ENCODE measurements at regions not wholly inside any gene's neighbourhood (a gene's known extent, or its start where the extent isn't known, plus 50 kb on each side); places are given as distances from the start of the nearest gene placed in this dataset.
A peak's percentile ranks its signal among the peaks of the same experiment; 100 is the strongest.
"Not testable (repeated sequence)": the region's sequence is repeated elsewhere in the genome, so short reads cannot be mapped to it uniquely, and the experiment has no call there.

DNA sequence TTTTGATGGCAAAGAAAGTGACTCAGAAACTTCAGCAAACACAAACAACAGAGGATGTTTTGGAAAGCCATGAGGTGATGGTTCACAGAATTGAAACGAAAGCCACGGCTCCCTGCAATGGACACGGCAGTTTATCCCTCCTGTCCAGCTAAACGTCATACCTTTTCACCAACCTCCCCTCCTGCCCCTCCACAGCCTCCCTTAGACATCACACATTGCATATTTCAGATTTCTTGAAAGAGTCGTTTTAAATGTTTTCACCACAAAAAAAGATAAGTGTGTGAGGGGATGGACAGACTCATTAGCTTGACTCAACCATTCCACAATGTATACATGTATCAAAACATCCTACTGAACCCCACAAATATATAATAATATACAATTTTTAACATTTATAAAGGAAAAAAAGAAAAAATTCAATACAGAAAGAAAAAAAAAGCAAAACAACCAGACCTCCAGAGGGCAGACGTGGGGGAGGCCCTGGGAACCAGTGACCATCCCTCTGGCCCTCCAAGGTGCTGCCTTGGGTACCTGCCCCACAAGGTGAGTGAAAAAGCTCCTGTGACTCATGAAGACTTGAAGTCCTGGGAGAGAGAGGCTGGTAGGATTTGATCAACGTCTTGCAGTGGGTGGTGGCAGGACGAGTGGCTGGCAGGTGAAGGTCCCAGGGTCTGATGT, 117.2 kb upstream of the THBS2 start:
- H3K27me3 ChIP-seq: no peaks in the 10 kb centered on the region
- peaks cover 0 to 28% (median 17%) of the 10 kb centered on the region in 10 experiments; a peak in 17 of 20 replicates for H3K4me1 ChIP-seq
- H3K9ac ChIP-seq: no peak overlapping the region
- no peaks in the 10 kb centered on the region for H3K36me3 ChIP-seq
- no peak overlapping the region for H3K27ac ChIP-seq
- H3K4me3 ChIP-seq: no peak overlapping the region
- peaks cover 16 to 54% (median 28%) of the 10 kb centered on the region in 11 experiments for H3K9me3 ChIP-seq (replicated peaks in 1 of 11)
- H4K20me1 ChIP-seq: no peaks in the 10 kb centered on the region
- H3K4me2 ChIP-seq: peak overlapping the region in 5 of 11 experiments; percentile 5 to 52 (median 16); a peak in 3 of 22 replicates
- TF ChIP-seq Cebpa-rat (IDR thresholded peaks at IDR 0.05): no peak

GRCh38 chr6:169370054-169370453, 116.4 kb upstream of the THBS2 start:
- Histone ChIP-seq H3K4me1 (peaks cover 0 to 28% (median 17%) of the 10 kb centered on the region in 10 experiments; a peak in 17 of 20 replicates), H4K20me1 (no peaks in the 10 kb centered on the region), H3K9ac (no peak overlapping the region), H3K27ac (no peak overlapping the region), H3K27me3 (no peaks in the 10 kb centered on the region), H3K4me3 (no peak overlapping the region), H3K4me2 (peak overlapping the region in 8 of 11 experiments; percentile 4 to 52 (median 26); a peak in 12 of 22 replicates), H3K36me3 (no peaks in the 10 kb centered on the region), H3K9me3 (replicated peaks in 1 of 11) (peaks cover 9 to 47% (median 20%) of the 10 kb centered on the region in 11 experiments; a peak in 21 of 22 replicates)
- TF ChIP-seq Cebpa-rat (IDR thresholded peaks at IDR 0.05): no peak

DNA sequence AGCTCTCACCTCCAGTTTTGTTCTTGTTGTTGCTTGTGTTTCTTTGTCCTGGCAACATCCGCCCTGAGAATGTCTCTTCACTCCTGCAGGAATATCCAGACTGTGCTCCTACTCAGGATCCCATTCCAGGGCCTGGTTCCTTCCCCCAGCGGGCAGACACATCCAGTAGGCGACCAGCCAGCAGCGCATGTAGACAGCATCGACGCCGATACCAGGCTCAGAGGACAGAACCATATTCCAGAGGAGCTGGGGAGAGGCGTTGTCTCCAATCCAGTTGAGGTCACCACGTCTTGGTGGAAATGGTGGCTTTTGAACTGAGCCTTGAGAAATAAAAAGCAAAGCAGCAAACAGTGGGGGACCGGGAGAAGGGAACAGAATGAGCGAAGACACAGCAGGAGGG, 114.6 kb upstream of the THBS2 start:
- no peaks in the 10 kb centered on the region for H4K20me1 ChIP-seq
- peaks cover 0 to 28% (median 17%) of the 10 kb centered on the region in 10 experiments; a peak in 17 of 20 replicates for H3K4me1 ChIP-seq
- no peak overlapping the region for H3K9ac ChIP-seq
- H3K36me3 ChIP-seq: no peaks in the 10 kb centered on the region
- H3K4me3 ChIP-seq: no peak overlapping the region
- H3K9me3 ChIP-seq (replicated peaks in 1 of 11): peaks cover 0 to 28% (median 9%) of the 10 kb centered on the region in 11 experiments; a peak in 12 of 22 replicates
- H3K27ac ChIP-seq: no peak overlapping the region
- no peaks in the 10 kb centered on the region for H3K27me3 ChIP-seq
- TF ChIP-seq Cebpa-rat (IDR thresholded peaks at IDR 0.05): no peak
- H3K4me2 ChIP-seq: no peak overlapping the region

DNA sequence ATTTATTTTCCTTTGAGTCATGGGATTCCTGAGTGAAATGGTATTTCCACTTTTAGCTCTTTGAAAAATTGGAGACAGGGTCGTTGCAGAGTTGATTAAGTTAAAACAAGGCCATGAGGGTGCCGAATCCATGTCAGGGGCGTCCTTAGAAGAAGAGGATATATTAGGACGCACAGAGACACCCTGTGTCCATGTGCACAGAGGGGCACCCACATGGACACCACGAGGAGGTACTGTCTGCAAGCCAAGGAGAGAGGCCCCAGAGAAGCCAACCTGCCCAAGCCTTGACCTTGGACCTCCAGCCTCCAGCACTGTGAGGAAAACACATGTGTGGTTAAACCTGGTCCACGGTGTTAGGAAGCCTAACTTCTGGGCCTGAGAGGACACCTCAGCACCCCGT, 113.9 kb upstream of the THBS2 start:
- Histone ChIP-seq H4K20me1 (no peaks in the 10 kb centered on the region), H3K27ac (no peak overlapping the region)

GRCh38 chr6:169366258-169366901, 112.7 kb upstream of the THBS2 start:
- H3K4me1 ChIP-seq: peaks cover 0 to 24% (median 16%) of the 10 kb centered on the region in 10 experiments; a peak in 17 of 20 replicates
- H3K27me3 ChIP-seq: no peaks in the 10 kb centered on the region
- no peak overlapping the region for H3K4me3 ChIP-seq
- no peak overlapping the region for H3K27ac ChIP-seq
- peaks cover 0 to 20% (median 0%) of the 10 kb centered on the region in 11 experiments; a peak in 8 of 22 replicates for H3K9me3 ChIP-seq (replicated peaks in 1 of 11)
- no peaks in the 10 kb centered on the region for H3K36me3 ChIP-seq
- H4K20me1 ChIP-seq: no peaks in the 10 kb centered on the region
- H3K9ac ChIP-seq: no peak overlapping the region
- TF ChIP-seq Cebpa-rat (IDR thresholded peaks at IDR 0.05): no peak
- no peak overlapping the region for H3K4me2 ChIP-seq

More for the DNA sequence above, 113.9 kb upstream of the THBS2 start:
- Histone ChIP-seq H3K36me3 (no peaks in the 10 kb centered on the region), H3K4me3 (no peak overlapping the region), H3K9ac (no peak overlapping the region), H3K27me3 (no peaks in the 10 kb centered on the region), H3K4me2 (no peak overlapping the region), H3K9me3 (replicated peaks in 1 of 11) (peaks cover 0 to 21% (median 3%) of the 10 kb centered on the region in 11 experiments; a peak in 9 of 22 replicates), H3K4me1 (peaks cover 0 to 28% (median 17%) of the 10 kb centered on the region in 10 experiments; a peak in 17 of 20 replicates)
- no peak for TF ChIP-seq Cebpa-rat (IDR thresholded peaks at IDR 0.05)

- H3K4me1 ChIP-seq: peaks cover 0 to 18% (median 12%) of the 10 kb centered on the region in 10 experiments; a peak in 16 of 20 replicates
- no peak for TF ChIP-seq Cebpa-rat (IDR thresholded peaks at IDR 0.05)
- H3K4me3 ChIP-seq: no peak overlapping the region
- H3K9ac ChIP-seq: no peak overlapping the region
- H3K27me3 ChIP-seq: no peaks in the 10 kb centered on the region
- no peaks in the 10 kb centered on the region for H4K20me1 ChIP-seq
- H3K27ac ChIP-seq: no peak overlapping the region
- H3K4me2 ChIP-seq: no peak overlapping the region
- no peaks in the 10 kb centered on the region for H3K36me3 ChIP-seq
- H3K9me3 ChIP-seq (replicated peaks in 1 of 11): peaks cover 0 to 20% (median 0%) of the 10 kb centered on the region in 11 experiments; a peak in 8 of 22 replicates
Measured at GRCh38 chr6:169365567-169366257, 112.1 kb upstream of the THBS2 start.

GRCh38 chr6:169363590-169363989, 109.9 kb upstream of the THBS2 start:
- no peak for TF ChIP-seq Cebpa-rat (IDR thresholded peaks at IDR 0.05)
- Histone ChIP-seq H3K27ac (no peak overlapping the region), H4K20me1 (no peaks in the 10 kb centered on the region), H3K4me1 (no peaks in the 10 kb centered on the region), H3K4me3 (no peak overlapping the region), H3K9me3 (replicated peaks in 1 of 11) (peaks cover 0 to 20% (median 0%) of the 10 kb centered on the region in 11 experiments; a peak in 8 of 22 replicates), H3K4me2 (no peak overlapping the region), H3K9ac (no peak overlapping the region), H3K27me3 (no peaks in the 10 kb centered on the region), H3K36me3 (no peaks in the 10 kb centered on the region)

DNA sequence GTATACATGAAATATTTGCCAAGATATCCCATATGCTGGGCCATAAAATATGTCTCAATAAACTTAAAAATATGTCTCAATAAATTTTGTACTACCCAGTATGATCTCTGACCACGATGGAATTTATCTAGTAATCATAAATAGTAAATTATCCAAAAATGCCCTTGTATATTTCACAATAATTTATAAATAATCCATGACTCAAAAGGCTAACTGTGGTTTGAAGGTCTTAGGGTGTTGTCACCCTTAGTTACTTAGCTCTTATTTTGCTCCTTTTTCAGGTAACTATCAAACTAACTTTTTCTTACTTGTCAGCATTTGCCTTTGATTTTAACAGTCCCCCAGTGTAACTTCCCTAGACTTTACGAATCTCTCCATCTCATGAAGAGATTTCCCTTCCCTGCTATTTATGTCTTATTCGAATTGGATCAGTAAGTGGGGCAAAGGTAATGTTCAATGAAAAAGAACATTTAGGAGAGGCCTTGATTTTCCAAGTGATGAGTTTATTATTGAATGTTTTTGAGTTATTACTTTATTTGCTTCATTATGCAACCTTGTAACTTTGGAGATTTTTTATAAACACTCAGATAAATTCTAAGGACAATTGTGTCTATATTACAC, 109.0 kb upstream of the THBS2 start:
- Histone ChIP-seq H3K27me3 (no peaks in the 10 kb centered on the region), H3K36me3 (no peaks in the 10 kb centered on the region), H3K4me2 (no peak overlapping the region), H3K4me1 (no peaks in the 10 kb centered on the region), H3K27ac (no peak overlapping the region), H3K9ac (no peak overlapping the region), H3K4me3 (no peak overlapping the region), H4K20me1 (no peaks in the 10 kb centered on the region), H3K9me3 (replicated peaks in 1 of 11) (peaks cover 0 to 16% (median 0%) of the 10 kb centered on the region in 11 experiments; a peak in 8 of 22 replicates)
- no peak for TF ChIP-seq Cebpa-rat (IDR thresholded peaks at IDR 0.05)

GRCh38 chr6:169355001-169355400, 101.4 kb upstream of the THBS2 start:
- not testable (repeated sequence) for H3K4me2 ChIP-seq, H3K36me3 ChIP-seq, H4K20me1 ChIP-seq, H3K9ac ChIP-seq, H3K4me3 ChIP-seq, H3K27me3 ChIP-seq, H3K4me1 ChIP-seq, H3K27ac ChIP-seq
- H3K9me3 ChIP-seq (replicated peaks in 1 of 11): peaks cover 31 to 47% (median 41%) of the 10 kb centered on the region in 11 experiments

All from BLaER1 treated with 17β-estradiol and CSF1 and Interleukin-3, amounts not matched to agents 10 nM and 100 nM (cell line).